WTC11 (cell line): ENCODE measurements at regions not wholly inside any gene's neighbourhood (a gene's known extent, or its start where the extent isn't known, plus 50 kb on each side); places are given as distances from the start of the nearest gene placed in this dataset.

Experiments
- ATAC-seq: fragments of 200-7000 bp; cut with Tn5 transposase; 2 replicates; pipeline ENCODE4 v1.10.0; 2021; ENCODE audit warnings: mild to moderate bottlenecking, moderate library complexity
- CTCF ChIA-PET: fragments of 300-600 bp; sonication (Branson Sonifier 250); formaldehyde crosslinking; loops from one replicate; lab custom pipeline; 2021; ENCODE audit warnings: antibody characterized with exemption; lab: Charles Lee
- POLR2A ChIA-PET: fragments of 350-600 bp; sonication (Branson Sonifier 250); formaldehyde crosslinking; loops from one replicate; lab custom pipeline; 2021; ENCODE audit warnings: antibody characterized with exemption; lab: Charles Lee
- DNase-seq: peaks from one replicate; pipeline ENCODE4 v3.0.0; 2021; ENCODE audit warnings: low spot score
- H3K27ac Mint-ChIP-seq: 2 replicates; pipeline ENCODE4 v1.8.0; 2021; ENCODE audit warnings: mixed read lengths
- H3K27me3 Mint-ChIP-seq: 2 replicates; pipeline ENCODE4 v1.8.0; 2021; ENCODE audit warnings: low read depth, mild to moderate bottlenecking, moderate library complexity, mixed read lengths
- H3K36me3 Mint-ChIP-seq: 2 replicates; pipeline ENCODE4 v1.8.0; 2021; ENCODE audit warnings: mixed read lengths
- H3K4me1 Mint-ChIP-seq: 2 replicates; pipeline ENCODE4 v1.8.0; 2022; ENCODE audit warnings: mixed read lengths
- H3K4me3 Mint-ChIP-seq: 2 replicates; pipeline ENCODE4 v1.8.0; 2021; ENCODE audit warnings: mild to moderate bottlenecking, moderate library complexity, mixed read lengths
- H3K9me3 Mint-ChIP-seq: 2 replicates; pipeline ENCODE4 v1.8.0; 2021; ENCODE audit warnings: mixed read lengths
- ATF2 ChIP-seq: sonication (generic); formaldehyde crosslinking; IDR thresholded peaks from 2 replicates; pipeline ENCODE4 v1.8.1; 2022; ENCODE audit warnings: low read depth, missing genetic modification reagents, borderline replicate concordance
- ATF6 ChIP-seq: sonication (generic); formaldehyde crosslinking; IDR thresholded peaks from 2 replicates; pipeline ENCODE4 v1.8.1; 2023; ENCODE audit warnings: mild to moderate bottlenecking, missing genetic modification reagents
- CTCF ChIP-seq: fragments of 200-600 bp; IDR thresholded peaks from 2 replicates; pipeline ENCODE4 v1.8.0; 2022; ENCODE audit warnings: antibody characterized with exemption
- E2F1 ChIP-seq: sonication (generic); formaldehyde crosslinking; IDR thresholded peaks from 2 replicates; pipeline ENCODE4 v1.8.0; 2022; ENCODE audit warnings: mild to moderate bottlenecking, missing genetic modification reagents
- ESRRA ChIP-seq: sonication (generic); formaldehyde crosslinking; IDR thresholded peaks from 2 replicates; pipeline ENCODE4 v1.8.1; 2022; ENCODE audit warnings: mild to moderate bottlenecking, missing genetic modification reagents, borderline replicate concordance
- FOXJ3 ChIP-seq: sonication (generic); formaldehyde crosslinking; IDR thresholded peaks from 2 replicates; pipeline ENCODE4 v1.9.0; 2021; ENCODE audit warnings: missing genetic modification reagents, mild to moderate bottlenecking, borderline replicate concordance
- GRHL2 ChIP-seq: fragments of 250-450 bp; sonication (Bioruptor Pico); IDR thresholded peaks from 2 replicates; pipeline ENCODE4 v1.8.0; 2022; ENCODE audit warnings: mild to moderate bottlenecking, moderate library complexity; ENCODE audit not compliant: insufficient replicate concordance, severe bottlenecking
- GTF2I ChIP-seq: fragments of 250-450 bp; sonication (Bioruptor Pico); conservative IDR thresholded peaks from 2 replicates; pipeline ENCODE4 v1.4.0; 2021; ENCODE audit warnings: mild to moderate bottlenecking
- IRF2 ChIP-seq: sonication (generic); formaldehyde crosslinking; IDR thresholded peaks from 2 replicates; pipeline ENCODE4 v1.8.0; 2022; ENCODE audit warnings: low read depth, missing genetic modification reagents, borderline replicate concordance
- MYBL2 ChIP-seq: sonication (generic); formaldehyde crosslinking; IDR thresholded peaks from 2 replicates; pipeline ENCODE4 v1.8.1; 2023; ENCODE audit warnings: mild to moderate bottlenecking, moderate library complexity, missing genetic modification reagents
- NFE2L1 ChIP-seq: sonication (generic); formaldehyde crosslinking; IDR thresholded peaks from 2 replicates; pipeline ENCODE4 v1.8.1; 2023; ENCODE audit warnings: missing genetic modification reagents
- NR3C1 ChIP-seq: sonication (generic); formaldehyde crosslinking; conservative IDR thresholded peaks from 2 replicates; pipeline ENCODE4 v1.8.1; 2023; ENCODE audit warnings: low read depth, mild to moderate bottlenecking, missing genetic modification reagents
- SMAD3 ChIP-seq: sonication (generic); formaldehyde crosslinking; IDR thresholded peaks from 2 replicates; pipeline ENCODE4 v1.8.0; 2022; ENCODE audit warnings: missing genetic modification reagents, mild to moderate bottlenecking, borderline replicate concordance
- TCF7 ChIP-seq: sonication (generic); formaldehyde crosslinking; IDR thresholded peaks from 2 replicates; pipeline ENCODE4 v1.8.0; 2022; ENCODE audit warnings: mild to moderate bottlenecking, low read depth, missing genetic modification reagents, moderate library complexity
- TEAD1 ChIP-seq: sonication (generic); formaldehyde crosslinking; IDR thresholded peaks from 2 replicates; pipeline ENCODE4 v1.8.0; 2022; ENCODE audit warnings: mild to moderate bottlenecking, missing genetic modification reagents
- USF2 ChIP-seq: sonication (generic); formaldehyde crosslinking; IDR thresholded peaks from 2 replicates; pipeline ENCODE4 v1.8.1; 2023; ENCODE audit warnings: mild to moderate bottlenecking, missing genetic modification reagents, moderate library complexity
- ZBTB43 ChIP-seq: sonication (generic); formaldehyde crosslinking; IDR thresholded peaks from 2 replicates; pipeline ENCODE4 v1.8.1; 2023; ENCODE audit warnings: mild to moderate bottlenecking, missing genetic modification reagents
- ZNF138 ChIP-seq: sonication (generic); formaldehyde crosslinking; conservative IDR thresholded peaks from 2 replicates; pipeline ENCODE4 v1.8.1; 2022; ENCODE audit warnings: mild to moderate bottlenecking, moderate library complexity, missing genetic modification reagents
- ZNF281 ChIP-seq: sonication (generic); formaldehyde crosslinking; IDR thresholded peaks from 2 replicates; pipeline ENCODE4 v1.8.0; 2023; ENCODE audit warnings: mild to moderate bottlenecking, missing genetic modification reagents
- ZNF416 ChIP-seq: fragments of 250-450 bp; sonication (Bioruptor Pico); IDR thresholded peaks from 2 replicates; pipeline ENCODE4 v1.9.0; 2021; ENCODE audit warnings: mild to moderate bottlenecking, inconsistent platforms

GRCh38 chr17:52899235-52899634 is 740.7 kb upstream of the CA10 start:
- Mint-ChIP-seq H3K27me3 (no peaks in the 10 kb centered on the region), H3K27ac (no peak overlapping the region), H3K36me3 (peaks cover 16% of the 10 kb centered on the region), H3K4me1 (no peaks in the 10 kb centered on the region), H3K4me3 (no peak overlapping the region), H3K9me3 (peaks cover 58% of the 10 kb centered on the region)
- ATAC-seq (no peak), DNase-seq (no peak)
- POLR2A ChIA-PET: no interaction called here
- CTCF ChIA-PET: no interaction called here
- TF ChIP-seq ZNF416: no peak
- TF ChIP-seq ZBTB43: no peak
- no peak for TF ChIP-seq USF2 (CRISPR knock-in tag)
- TF ChIP-seq MYBL2 (CRISPR knock-in tag): no peak
- no peak for TF ChIP-seq ATF6 (CRISPR knock-in tag)
- TF ChIP-seq NR3C1 (CRISPR knock-in tag): no peak

GRCh38 chr17:52895272-52895671 is 736.8 kb upstream of the CA10 start:
- no peak for TF ChIP-seq ESRRA
- TF ChIP-seq GTF2I (CRISPR knock-in tag): no peak
- TF ChIP-seq ZNF281 (CRISPR knock-in tag): no peak
- no peak for TF ChIP-seq CTCF
- TF ChIP-seq MYBL2 (CRISPR knock-in tag): no peak
- no peak for TF ChIP-seq E2F1 (CRISPR knock-in tag)
- TF ChIP-seq SMAD3 (CRISPR knock-in tag): no peak
- no peak for TF ChIP-seq IRF2
- no peak for TF ChIP-seq TCF7
- no peak for TF ChIP-seq GRHL2
- no peak for TF ChIP-seq ATF2 (CRISPR knock-in tag)
- no peak for TF ChIP-seq NFE2L1 (CRISPR knock-in tag)
- no peak for TF ChIP-seq ATF6 (CRISPR knock-in tag)
- TF ChIP-seq FOXJ3 (CRISPR knock-in tag): no peak
- no peak for TF ChIP-seq TEAD1 (CRISPR knock-in tag)
- no peak for TF ChIP-seq ZNF138 (CRISPR knock-in tag)
- H3K36me3 Mint-ChIP-seq: peaks cover 20% of the 10 kb centered on the region
- H3K9me3 Mint-ChIP-seq: peaks cover 52% of the 10 kb centered on the region
- ChIA-PET POLR2A (no interaction called here), CTCF (no interaction called here)
- H3K27me3 Mint-ChIP-seq: no peaks in the 10 kb centered on the region
- no peak overlapping the region for H3K27ac Mint-ChIP-seq
- no peak for ATAC-seq
- no peak overlapping the region for H3K4me3 Mint-ChIP-seq
- H3K4me1 Mint-ChIP-seq: no peaks in the 10 kb centered on the region
- DNase-seq: no peak
